Lung (tissue), 11 donors: ENCODE measurements at regions not wholly inside any gene's neighbourhood (a gene's known extent, or its start where the extent isn't known, plus 50 kb on each side); places are given as distances from the start of the nearest gene placed in this dataset.

ENCODE experiments used
- ATAC-seq: fragments of 200-7000 bp; cut with Tn5 transposase; one replicate; pipeline ENCODE4 v1.9.1; 2020; ENCODE audit warnings: moderate number of reproducible peaks; ENCODE audit not compliant: insufficient read depth, low FRiP score
- DNase-seq, 3 donors: peaks; one replicate each; pipeline ENCODE4 v3.0.0-alpha.2; 2013 to 2017
- H3K27ac ChIP-seq, 2 donors: one replicate each; pipeline ENCODE4 v1.5.1; 2013; ENCODE audit warnings: mild to moderate bottlenecking in 2 of 2, moderate library complexity in 2 of 2, control low read depth in 1 of 2, inconsistent platforms in 1 of 2, low read depth in 1 of 2, low read length in 1 of 2
- H3K27me3 ChIP-seq, 3 donors: one replicate each; pipeline ENCODE4 v1.5.1; 2013; ENCODE audit warnings: low read length in 2 of 3; ENCODE audit not compliant: control insufficient read depth in 3 of 3, insufficient read depth in 3 of 3
- H3K36me3 ChIP-seq, 4 donors: one replicate each; pipeline ENCODE4 v1.5.1; 2013; ENCODE audit warnings: low read length in 4 of 4, mild to moderate bottlenecking in 1 of 4, moderate library complexity in 1 of 4; ENCODE audit not compliant: control insufficient read depth in 4 of 4, insufficient read depth in 4 of 4
- H3K4me1 ChIP-seq, 5 donors: one replicate each; pipeline ENCODE4 v1.5.1; 2013; ENCODE audit warnings: low read length in 5 of 5, mild to moderate bottlenecking in 2 of 5, moderate library complexity in 1 of 5; ENCODE audit not compliant: control insufficient read depth in 5 of 5, insufficient read depth in 5 of 5
- H3K4me3 ChIP-seq: one replicate; pipeline ENCODE4 v1.5.1; 2013; ENCODE audit warnings: mild to moderate bottlenecking, control low read depth, moderate library complexity
- H3K9ac ChIP-seq, 2 donors: one replicate each; pipeline ENCODE4 v1.5.1; 2013; ENCODE audit warnings: low read length in 2 of 2, control low read depth in 1 of 2; ENCODE audit not compliant: insufficient read depth in 1 of 2
- H3K9me3 ChIP-seq, 4 donors: one replicate each; pipeline ENCODE4 v1.5.1; 2013; ENCODE audit warnings: low read length in 3 of 4, mild to moderate bottlenecking in 1 of 4, moderate library complexity in 1 of 4; ENCODE audit not compliant: control insufficient read depth in 4 of 4, insufficient read depth in 3 of 4
- CTCF ChIP-seq: IDR thresholded peaks from 2 replicates; pipeline ENCODE4 v1.5.1; 2012; ENCODE audit warnings: mild to moderate bottlenecking; ENCODE audit errors: control extremely low read depth, extremely low read depth
- WGBS, 2 donors: extraction: QIAGEN DNeasy Blood & Tissue Kit; methylation state at CpG; one replicate each; pipeline ENCODE4 v1.1.7; 2013; 5-methylcytosine and 5-hydroxymethylcytosine counted together
- donor health status: control.
- donor health status: control.
- donor health status: Bipolar disorder and iron deficiency.
- donor health status: healthy.
- donor health status: DM: yes; HTN: yes; CAD: no.

GRCh38 chr1:181906631-181907030 lies 154.9 kb downstream of the ZNF648 start:
- Histone ChIP-seq H3K4me3 (no peak overlapping the region), H3K27ac (no peak overlapping the region), H3K27me3 (no peaks in the 10 kb centered on the region), H3K36me3 (no peaks in the 10 kb centered on the region), H3K9me3 (peaks cover 0 to 4% (median under 1%) of the 10 kb centered on the region in 4 donors), H3K9ac (no peak overlapping the region), H3K4me1 (no peaks in the 10 kb centered on the region)
- DNase-seq (no peak), ATAC-seq (no peak)
- no peak for TF ChIP-seq CTCF
- 93 to 95% methylated on average over 6 of the region's 6 CpGs for WGBS, 2 donors

GRCh38 chr1:181905944-181906597 lies 155.4 kb downstream of the ZNF648 start:
- no peak for ATAC-seq
- H3K36me3 ChIP-seq, result no peaks in the 10 kb centered on the region
- WGBS, 2 donors, result 86 to 88% methylated on average over 2 of the region's 2 CpGs
- no peak overlapping the region for H3K9ac ChIP-seq
- TF ChIP-seq CTCF, result no peak
- DNase-seq, result no peak
- no peaks in the 10 kb centered on the region for H3K4me1 ChIP-seq
- H3K4me3 ChIP-seq, result no peak overlapping the region
- H3K27ac ChIP-seq, result no peak overlapping the region
- H3K27me3 ChIP-seq, result no peaks in the 10 kb centered on the region
- peaks cover 0 to 4% (median under 1%) of the 10 kb centered on the region in 4 donors for H3K9me3 ChIP-seq

- DNase-seq (no peak), ATAC-seq (no peak)
- Histone ChIP-seq H3K4me3 (no peak overlapping the region), H3K27ac (no peak overlapping the region), H3K36me3 (no peaks in the 10 kb centered on the region), H3K4me1 (no peaks in the 10 kb centered on the region), H3K9me3 (peaks cover 0 to 4% (median 0%) of the 10 kb centered on the region in 4 donors), H3K9ac (no peak overlapping the region), H3K27me3 (no peaks in the 10 kb centered on the region)
- TF ChIP-seq CTCF, result no peak
These were observed 162.7 kb downstream of the ZNF648 start for GRCh38 chr1:181898773-181899172.

GRCh38 chr1:181896824-181897223 lies 164.7 kb downstream of the ZNF648 start:
- WGBS, 2 donors, result 87 to 88% methylated on average over 2 of the region's 2 CpGs
- no peak for DNase-seq
- H3K4me3 ChIP-seq, result no peak overlapping the region
- H3K4me1 ChIP-seq, result no peaks in the 10 kb centered on the region
- H3K36me3 ChIP-seq, result no peaks in the 10 kb centered on the region
- no peaks in the 10 kb centered on the region for H3K27me3 ChIP-seq
- TF ChIP-seq CTCF, result no peak
- peaks cover 0 to 3% (median 0%) of the 10 kb centered on the region in 4 donors for H3K9me3 ChIP-seq
- no peak overlapping the region for H3K9ac ChIP-seq
- ATAC-seq, result no peak
- no peak overlapping the region for H3K27ac ChIP-seq
